AG09319 (cell line): ENCODE measurements at regions not wholly inside any gene's neighbourhood (a gene's known extent, or its start where the extent isn't known, plus 50 kb on each side); places are given as distances from the start of the nearest gene placed in this dataset.

Experiments
- DNase-seq: peaks from one replicate; pipeline ENCODE4 v3.0.0-alpha.2; 2010; ENCODE audit warnings: low read depth; ENCODE audit errors: extremely low read depth
- TF ChIP-seq, protein P1 (sequence below): IDR thresholded peaks from 2 replicates; pipeline ENCODE4 v1.5.1; 2011; ENCODE audit warnings: low read depth, mild to moderate bottlenecking, inconsistent platforms, low read length, moderate library complexity

DNA sequence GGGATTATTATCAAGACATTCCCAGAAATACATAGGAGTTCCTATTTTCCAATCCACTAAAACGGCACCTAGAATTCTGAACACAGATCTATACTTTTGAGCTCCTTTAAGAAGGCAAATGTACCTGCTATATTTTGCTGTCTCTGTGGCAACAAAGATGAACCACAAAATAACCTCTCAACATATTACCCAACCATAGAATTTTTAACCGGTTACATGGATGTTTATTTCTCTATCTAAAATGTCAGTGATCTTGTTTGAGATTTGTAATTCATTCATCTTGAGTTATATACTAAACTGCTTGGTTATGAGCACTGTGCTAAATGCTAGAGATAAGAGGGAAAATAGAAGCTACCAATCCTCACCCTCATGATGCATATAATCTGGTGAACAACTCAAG lies 117.5 kb upstream of the HMGCLL1 start:
- DNase-seq, result no peak
- TF ChIP-seq, protein P1, sequence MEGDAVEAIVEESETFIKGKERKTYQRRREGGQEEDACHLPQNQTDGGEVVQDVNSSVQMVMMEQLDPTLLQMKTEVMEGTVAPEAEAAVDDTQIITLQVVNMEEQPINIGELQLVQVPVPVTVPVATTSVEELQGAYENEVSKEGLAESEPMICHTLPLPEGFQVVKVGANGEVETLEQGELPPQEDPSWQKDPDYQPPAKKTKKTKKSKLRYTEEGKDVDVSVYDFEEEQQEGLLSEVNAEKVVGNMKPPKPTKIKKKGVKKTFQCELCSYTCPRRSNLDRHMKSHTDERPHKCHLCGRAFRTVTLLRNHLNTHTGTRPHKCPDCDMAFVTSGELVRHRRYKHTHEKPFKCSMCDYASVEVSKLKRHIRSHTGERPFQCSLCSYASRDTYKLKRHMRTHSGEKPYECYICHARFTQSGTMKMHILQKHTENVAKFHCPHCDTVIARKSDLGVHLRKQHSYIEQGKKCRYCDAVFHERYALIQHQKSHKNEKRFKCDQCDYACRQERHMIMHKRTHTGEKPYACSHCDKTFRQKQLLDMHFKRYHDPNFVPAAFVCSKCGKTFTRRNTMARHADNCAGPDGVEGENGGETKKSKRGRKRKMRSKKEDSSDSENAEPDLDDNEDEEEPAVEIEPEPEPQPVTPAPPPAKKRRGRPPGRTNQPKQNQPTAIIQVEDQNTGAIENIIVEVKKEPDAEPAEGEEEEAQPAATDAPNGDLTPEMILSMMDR, result no peak

DNA sequence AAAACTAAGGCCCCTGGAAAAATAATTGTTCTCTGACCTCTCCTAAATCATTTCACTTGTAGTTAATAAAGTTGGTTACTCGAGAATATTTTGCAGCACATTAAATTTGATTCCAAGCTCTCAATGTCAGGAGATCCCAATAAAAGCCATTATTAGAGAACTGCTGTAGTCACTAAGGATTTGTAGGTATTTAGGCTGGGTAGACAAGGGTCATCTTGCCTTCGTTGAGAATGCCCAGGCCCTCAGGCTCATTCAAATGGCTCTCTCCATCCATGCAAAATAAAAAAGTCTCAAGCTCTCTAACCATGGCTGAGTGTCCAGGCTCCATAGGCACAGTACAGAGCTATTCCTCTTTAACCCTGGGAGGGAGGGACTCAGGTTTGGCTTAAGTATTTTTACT lies 117.0 kb upstream of the HMGCLL1 start:
- no peak for DNase-seq
- TF ChIP-seq, protein P1, result no peak

DNA sequence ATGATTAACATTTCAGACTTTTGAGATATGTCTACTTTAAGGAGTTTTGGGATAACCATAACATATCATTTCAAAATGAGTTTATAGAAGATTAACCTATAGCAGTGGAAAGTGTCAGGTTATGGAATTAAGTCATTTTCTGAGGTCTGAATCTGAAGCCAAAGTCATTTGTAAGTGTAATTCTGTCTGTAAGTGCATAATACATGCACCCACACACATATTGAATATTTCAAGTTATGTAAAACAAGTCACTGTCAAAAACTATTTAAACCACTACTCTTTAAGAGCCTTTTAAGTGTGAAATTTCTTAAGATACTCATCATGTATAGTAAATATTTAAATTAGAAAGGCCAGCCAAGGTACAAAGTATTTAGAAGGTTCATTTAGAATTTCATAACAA lies 115.8 kb upstream of the HMGCLL1 start:
- TF ChIP-seq, protein P1, result no peak
- DNase-seq, result no peak

DNA sequence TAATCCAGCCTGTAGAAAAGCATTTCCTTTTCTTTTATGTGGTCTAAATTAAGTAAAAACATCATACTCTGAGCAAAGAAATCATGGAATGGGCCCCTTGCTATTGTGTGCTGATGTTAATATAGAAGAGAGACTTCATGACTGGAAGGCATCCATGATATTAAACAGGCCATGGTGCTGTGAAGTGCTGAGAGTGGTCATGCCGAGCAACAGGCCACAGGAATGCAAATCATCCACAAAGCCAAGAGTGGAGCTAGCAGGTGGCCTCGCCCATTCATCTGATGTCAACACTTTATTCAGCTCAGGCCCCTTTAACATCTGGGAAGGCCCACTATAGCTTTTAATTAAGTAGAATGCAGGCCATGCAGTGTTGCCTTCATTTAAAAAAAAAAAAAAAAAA lies 115.2 kb upstream of the HMGCLL1 start:
- DNase-seq, result peak; percentile 52
- TF ChIP-seq, protein P1, result no peak

DNA sequence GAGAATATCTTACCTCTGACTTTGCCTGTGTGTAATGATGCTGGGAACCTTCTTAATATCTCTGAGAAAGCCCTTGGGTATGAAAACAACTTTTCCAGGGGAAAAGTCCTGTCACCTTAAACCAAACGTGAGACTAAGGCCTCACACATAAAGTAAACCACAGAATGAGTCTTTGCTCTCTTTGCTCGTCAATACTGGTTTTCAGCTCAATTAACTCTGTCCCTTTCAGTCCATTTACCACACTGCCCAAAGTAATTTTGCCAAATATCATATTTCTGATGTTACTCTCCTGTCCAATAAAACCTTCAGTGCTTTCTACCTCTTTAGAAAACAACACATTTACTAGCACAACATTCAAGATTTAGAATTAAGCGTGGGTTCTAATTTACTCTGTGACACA lies 100.5 kb upstream of the HMGCLL1 start:
- DNase-seq, result no peak

DNA sequence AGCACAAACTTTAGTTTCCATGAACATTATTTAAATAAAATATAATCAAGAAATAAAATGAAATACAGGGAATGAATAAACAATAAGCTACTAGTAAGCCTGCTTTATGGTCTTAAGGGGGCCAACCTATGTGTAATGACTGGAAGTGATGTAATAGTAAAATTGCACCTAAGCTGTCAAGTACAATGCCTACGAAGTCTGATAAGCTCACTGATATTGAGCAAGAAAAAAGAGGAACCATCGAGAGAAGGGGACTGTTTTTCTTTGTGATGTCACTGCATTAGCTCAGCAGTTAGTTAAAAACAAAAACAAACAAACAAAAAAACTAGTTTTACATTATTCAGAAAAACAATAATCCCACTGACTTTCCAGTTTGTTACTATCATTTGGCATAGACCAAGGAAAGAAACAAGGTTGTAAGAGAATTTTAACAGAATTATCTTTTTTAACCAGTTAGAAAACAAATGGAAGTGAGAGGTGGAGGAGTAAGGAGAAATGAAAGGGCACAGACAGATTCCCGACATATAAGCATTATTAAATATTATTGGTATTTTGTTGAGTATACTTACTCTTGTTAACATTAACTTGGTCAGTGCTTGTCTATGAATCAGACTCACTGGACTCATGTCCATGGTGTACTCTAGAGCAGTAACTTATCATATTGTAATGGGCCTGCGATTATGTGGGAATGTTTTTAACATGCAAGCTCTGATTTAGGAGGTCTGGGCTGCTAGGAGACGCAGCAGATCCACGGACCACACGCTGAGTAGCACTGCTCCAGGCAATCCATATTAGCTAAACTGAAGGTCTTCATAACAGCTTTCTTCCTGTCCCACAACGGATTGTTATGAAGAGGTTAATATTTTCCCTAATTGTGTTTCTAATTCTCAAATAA lies 99.6 kb upstream of the HMGCLL1 start:
- TF ChIP-seq, protein P1, result no peak
- DNase-seq, result no peak

More for the DNA sequence above, 100.5 kb upstream of the HMGCLL1 start:
- TF ChIP-seq, protein P1, result no peak

DNA sequence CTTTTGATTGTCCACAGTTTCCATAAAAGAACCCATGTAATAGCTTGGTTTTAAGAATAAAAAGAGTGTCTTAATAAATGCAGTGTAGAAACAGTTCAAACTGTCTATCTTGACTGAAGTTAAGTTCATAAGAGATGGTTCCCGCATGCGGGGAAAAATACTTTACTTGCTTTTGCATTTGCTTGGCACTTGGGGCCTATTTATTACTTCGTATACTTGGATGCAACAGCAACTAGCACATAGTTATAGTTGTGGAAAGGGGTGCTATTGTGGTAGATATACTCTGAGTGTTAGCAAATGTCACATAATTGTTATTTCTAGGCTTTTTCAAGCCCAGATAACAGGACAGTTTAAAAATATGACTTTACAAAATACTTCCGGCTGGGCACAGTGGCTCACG lies 97.7 kb upstream of the HMGCLL1 start:
- no peak for DNase-seq
- TF ChIP-seq, protein P1, result no peak
